Skin of body (tissue), 1 donor: ENCODE measurements at regions not wholly inside any gene's neighbourhood (a gene's known extent, or its start where the extent isn't known, plus 50 kb on each side); places are given as distances from the start of the nearest gene placed in this dataset.

Experiments
- DNase-seq: peaks from one replicate; lab custom pipeline; 2025; lab: John Stamatoyannopoulos, UW

- no peak for DNase-seq
Measured at GRCh38 chr2:107305966-107306365, 420.0 kb upstream of the ST6GAL2 start.

GRCh38 chr2:107306881-107307280, 420.9 kb upstream of the ST6GAL2 start:
- DNase-seq: no peak

GRCh38 chr2:107308835-107309234, 422.9 kb upstream of the ST6GAL2 start:
- DNase-seq: no peak

GRCh38 chr2:107312240-107312639, 426.3 kb upstream of the ST6GAL2 start:
- DNase-seq: no peak

- DNase-seq: no peak
Measured at GRCh38 chr2:107313316-107313715, 427.3 kb upstream of the ST6GAL2 start.

- no peak for DNase-seq
Measured at GRCh38 chr2:107320881-107321280, 434.9 kb upstream of the ST6GAL2 start.

- no peak for DNase-seq
Measured at GRCh38 chr2:107322416-107322815, 436.4 kb upstream of the ST6GAL2 start.

- DNase-seq: peak; percentile 42
Measured at GRCh38 chr2:107323946-107324565, 438.1 kb upstream of the ST6GAL2 start.

- DNase-seq: peak; percentile 88
Measured at GRCh38 chr2:107325981-107326786, 440.2 kb upstream of the ST6GAL2 start.

GRCh38 chr2:107334306-107334705, 448.3 kb upstream of the ST6GAL2 start:
- no peak for DNase-seq

- DNase-seq: peak; percentile 20
Measured at GRCh38 chr2:107336526-107336925, 450.6 kb upstream of the ST6GAL2 start.

GRCh38 chr2:107337209-107337898, 451.4 kb upstream of the ST6GAL2 start:
- no peak for DNase-seq

GRCh38 chr2:107338059-107338458, 452.1 kb upstream of the ST6GAL2 start:
- no peak for DNase-seq

GRCh38 chr2:107338571-107338970, 452.6 kb upstream of the ST6GAL2 start:
- DNase-seq: no peak

GRCh38 chr2:107340955-107341354, 455.0 kb upstream of the ST6GAL2 start:
- no peak for DNase-seq

GRCh38 chr2:107349329-107349728, 463.4 kb upstream of the ST6GAL2 start:
- no peak for DNase-seq

- no peak for DNase-seq
Measured at GRCh38 chr2:107354175-107354574, 468.2 kb upstream of the ST6GAL2 start.

GRCh38 chr2:107358362-107358761, 468.3 kb upstream of the RGPD4 start:
- no peak for DNase-seq

GRCh38 chr2:107359021-107359420, 467.7 kb upstream of the RGPD4 start:
- no peak for DNase-seq

GRCh38 chr2:107361751-107362381, 464.8 kb upstream of the RGPD4 start:
- no peak for DNase-seq

GRCh38 chr2:107362993-107363392, 463.7 kb upstream of the RGPD4 start:
- DNase-seq: no peak

- no peak for DNase-seq
Measured at GRCh38 chr2:107363806-107364205, 462.9 kb upstream of the RGPD4 start.
